Neural progenitor cell (in vitro differentiated cells): ENCODE measurements at regions not wholly inside any gene's neighbourhood (a gene's known extent, or its start where the extent isn't known, plus 50 kb on each side); places are given as distances from the start of the nearest gene placed in this dataset.

ENCODE experiments used
- DNase-seq: peaks from one replicate; pipeline ENCODE4 v3.0.0-alpha.2; 2016; ENCODE audit warnings: low spot score
- H2AFZ ChIP-seq: fragments of 200-600 bp; sonication (generic); replicated peaks from 2 replicates; pipeline ENCODE4 v1.6.1; 2016; ENCODE audit warnings: antibody characterized with exemption
- H3F3A ChIP-seq: fragments of 200-600 bp; sonication (generic); 2 replicates; pipeline ENCODE4 v1.6.1; 2016; ENCODE audit warnings: antibody characterized with exemption, low read depth
- H3K27ac ChIP-seq: fragments of 200-600 bp; sonication (generic); 2 replicates; pipeline ENCODE4 v1.5.1; 2016; ENCODE audit warnings: mild to moderate bottlenecking
- H3K27me3 ChIP-seq: fragments of 200-600 bp; sonication (generic); 2 replicates; pipeline ENCODE4 v1.6.1; 2016; ENCODE audit warnings: mild to moderate bottlenecking, moderate library complexity
- H3K36me3 ChIP-seq: fragments of 200-600 bp; sonication (generic); 2 replicates; pipeline ENCODE4 v1.5.1; 2016
- H3K4me1 ChIP-seq: fragments of 200-600 bp; sonication (generic); 2 replicates; pipeline ENCODE4 v1.6.1; 2016; ENCODE audit warnings: mixed run types
- H3K4me2 ChIP-seq: fragments of 200-600 bp; sonication (generic); 2 replicates; pipeline ENCODE4 v1.6.1; 2016
- H3K4me3 ChIP-seq: fragments of 200-600 bp; sonication (generic); 2 replicates; pipeline ENCODE4 v1.5.1; 2016
- H3K79me2 ChIP-seq: fragments of 200-600 bp; sonication (generic); 2 replicates; pipeline ENCODE4 v1.6.1; 2016; ENCODE audit warnings: low read depth
- H3K9ac ChIP-seq: fragments of 200-600 bp; sonication (generic); 2 replicates; pipeline ENCODE4 v1.6.1; 2016
- H3K9me3 ChIP-seq: fragments of 200-600 bp; sonication (generic); 2 replicates; pipeline ENCODE4 v1.5.1; 2016; ENCODE audit warnings: low read depth
- H4K20me1 ChIP-seq: fragments of 200-600 bp; sonication (generic); 2 replicates; pipeline ENCODE4 v1.6.1; 2016; ENCODE audit warnings: low read depth
- H3K27ac Mint-ChIP-seq: 3 replicates; pipeline ENCODE4 v1.8.0; 2021; ENCODE audit warnings: mixed read lengths
- H3K27me3 Mint-ChIP-seq: 2 replicates; pipeline ENCODE4 v1.8.0; 2022; ENCODE audit warnings: low read depth, mild to moderate bottlenecking, inconsistent platforms, moderate library complexity, mixed read lengths; ENCODE audit not compliant: insufficient read depth
- H3K36me3 Mint-ChIP-seq: 3 replicates; pipeline ENCODE4 v1.8.0; 2021; ENCODE audit warnings: mixed read lengths
- H3K4me1 Mint-ChIP-seq: 3 replicates; pipeline ENCODE4 v1.8.0; 2021; ENCODE audit warnings: mixed read lengths
- H3K4me3 Mint-ChIP-seq: 3 replicates; pipeline ENCODE4 v1.8.0; 2021; ENCODE audit warnings: mild to moderate bottlenecking, moderate library complexity, mixed read lengths
- H3K9me3 Mint-ChIP-seq: 3 replicates; pipeline ENCODE4 v1.8.0; 2020; ENCODE audit warnings: mixed read lengths
- CTCF ChIP-seq: fragments of 200-600 bp; sonication (generic); IDR thresholded peaks from 2 replicates; pipeline ENCODE4 v1.5.1; 2017; ENCODE audit warnings: antibody characterized with exemption, mild to moderate bottlenecking
- EZH2 ChIP-seq: fragments of 200-600 bp; sonication (generic); IDR thresholded peaks from 2 replicates; pipeline ENCODE4 v1.6.1; 2017; ENCODE audit warnings: antibody characterized with exemption, mild to moderate bottlenecking, moderate library complexity
- EZH2phosphoT487 ChIP-seq: fragments of 200-600 bp; sonication (generic); IDR thresholded peaks from 2 replicates; pipeline ENCODE4 v1.6.1; 2017; ENCODE audit warnings: antibody characterized with exemption

DNA sequence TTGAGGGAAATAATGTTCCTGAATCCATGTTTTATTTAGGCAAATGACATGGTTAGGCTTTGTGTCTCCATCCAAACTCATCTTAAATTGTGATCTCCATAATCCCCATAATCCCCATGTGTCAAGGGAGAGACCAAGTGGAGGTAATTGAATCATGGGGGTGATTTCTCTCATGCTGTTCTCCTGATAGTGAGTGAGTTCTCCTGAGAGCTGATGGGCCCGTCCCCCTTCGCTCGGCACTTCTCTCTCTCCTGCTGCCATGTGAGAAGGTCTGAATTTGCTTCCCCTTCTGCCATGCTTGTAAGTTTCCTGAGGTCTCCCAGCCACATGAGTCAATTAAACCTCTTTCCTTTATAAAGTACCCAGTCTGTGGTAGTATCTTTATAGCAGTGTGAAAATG is 563.0 kb upstream of the NR3C2 start:
- peaks cover 2% of the 10 kb centered on the region for H3K9me3 Mint-ChIP-seq
- Histone ChIP-seq H3K36me3 (no peaks in the 10 kb centered on the region), H2AFZ (peak overlapping the region; percentile 54), H3K9me3 (no peaks in the 10 kb centered on the region), H3F3A (no peaks in the 10 kb centered on the region), H3K27me3 (no peaks in the 10 kb centered on the region), H3K4me1 (no peaks in the 10 kb centered on the region), H3K4me3 (no peak overlapping the region), H3K27ac (no peak overlapping the region), H4K20me1 (no peaks in the 10 kb centered on the region), H3K9ac (no peak overlapping the region), H3K79me2 (no peaks in the 10 kb centered on the region), H3K4me2 (no peak overlapping the region)
- TF ChIP-seq EZH2phosphoT487 (no peak), CTCF (no peak), EZH2 (no peak)
- H3K36me3 Mint-ChIP-seq: no peaks in the 10 kb centered on the region
- no peak overlapping the region for H3K4me3 Mint-ChIP-seq
- H3K27me3 Mint-ChIP-seq: peaks cover 3% of the 10 kb centered on the region
- no peak overlapping the region for H3K27ac Mint-ChIP-seq
- no peak for DNase-seq
- peaks cover 18% of the 10 kb centered on the region for H3K4me1 Mint-ChIP-seq

GRCh38 chr4:148999924-149000323 is 557.7 kb upstream of the NR3C2 start:
- TF ChIP-seq EZH2phosphoT487: no peak
- TF ChIP-seq EZH2: no peak
- TF ChIP-seq CTCF: no peak
- Mint-ChIP-seq H3K4me1 (peaks cover under 1% of the 10 kb centered on the region), H3K27me3 (peaks cover under 1% of the 10 kb centered on the region), H3K27ac (no peak overlapping the region), H3K9me3 (no peaks in the 10 kb centered on the region), H3K36me3 (no peaks in the 10 kb centered on the region), H3K4me3 (no peak overlapping the region)
- Histone ChIP-seq H3K9me3 (no peaks in the 10 kb centered on the region), H2AFZ (no peak overlapping the region), H3K4me1 (no peaks in the 10 kb centered on the region), H3K9ac (no peak overlapping the region), H3K4me2 (no peak overlapping the region), H3K27me3 (no peaks in the 10 kb centered on the region), H3K36me3 (no peaks in the 10 kb centered on the region), H3K4me3 (no peak overlapping the region), H4K20me1 (no peaks in the 10 kb centered on the region), H3K27ac (no peak overlapping the region), H3K79me2 (no peaks in the 10 kb centered on the region), H3F3A (no peaks in the 10 kb centered on the region)
- no peak for DNase-seq

GRCh38 chr4:148998719-148999118 is 556.5 kb upstream of the NR3C2 start:
- Mint-ChIP-seq H3K4me1 (no peaks in the 10 kb centered on the region), H3K27ac (no peak overlapping the region), H3K4me3 (no peak overlapping the region), H3K9me3 (no peaks in the 10 kb centered on the region), H3K36me3 (no peaks in the 10 kb centered on the region), H3K27me3 (no peaks in the 10 kb centered on the region)
- peak; percentile 68 for DNase-seq
- no peaks in the 10 kb centered on the region for H3K36me3 ChIP-seq
- H3K4me1 ChIP-seq: no peaks in the 10 kb centered on the region
- H3K27ac ChIP-seq: no peak overlapping the region
- no peaks in the 10 kb centered on the region for H3K27me3 ChIP-seq
- no peaks in the 10 kb centered on the region for H4K20me1 ChIP-seq
- H3K4me3 ChIP-seq: no peak overlapping the region
- TF ChIP-seq EZH2phosphoT487: no peak
- TF ChIP-seq CTCF: peak; percentile 74
- H3K4me2 ChIP-seq: no peak overlapping the region
- H3K9me3 ChIP-seq: no peaks in the 10 kb centered on the region
- no peaks in the 10 kb centered on the region for H3F3A ChIP-seq
- H2AFZ ChIP-seq: no peak overlapping the region
- no peaks in the 10 kb centered on the region for H3K79me2 ChIP-seq
- no peak overlapping the region for H3K9ac ChIP-seq

- no peak overlapping the region for H3K27ac ChIP-seq
- peaks cover 2% of the 10 kb centered on the region for H3K27me3 Mint-ChIP-seq
These were observed 544.7 kb upstream of the NR3C2 start for GRCh38 chr4:148986951-148987350.

More at GRCh38 chr4:148986951-148987350, 544.7 kb upstream of the NR3C2 start:
- H3K36me3 ChIP-seq: no peaks in the 10 kb centered on the region
- Mint-ChIP-seq H3K4me1 (no peaks in the 10 kb centered on the region), H3K27ac (no peak overlapping the region), H3K36me3 (no peaks in the 10 kb centered on the region), H3K9me3 (no peaks in the 10 kb centered on the region), H3K4me3 (no peak overlapping the region)
- no peaks in the 10 kb centered on the region for H3K9me3 ChIP-seq
- H3K27me3 ChIP-seq: no peaks in the 10 kb centered on the region
- no peak for DNase-seq
- no peak for TF ChIP-seq EZH2
- TF ChIP-seq CTCF: no peak
- TF ChIP-seq EZH2phosphoT487: no peak
- H3K9ac ChIP-seq: no peak overlapping the region
- H3F3A ChIP-seq: no peaks in the 10 kb centered on the region
- H2AFZ ChIP-seq: no peak overlapping the region
- no peak overlapping the region for H3K4me3 ChIP-seq
- H3K79me2 ChIP-seq: no peaks in the 10 kb centered on the region
- H4K20me1 ChIP-seq: no peaks in the 10 kb centered on the region
- no peak overlapping the region for H3K4me2 ChIP-seq
- H3K4me1 ChIP-seq: no peaks in the 10 kb centered on the region
